Ishikawa (cell line): ENCODE measurements at regions not wholly inside any gene's neighbourhood (a gene's known extent, or its start where the extent isn't known, plus 50 kb on each side); places are given as distances from the start of the nearest gene placed in this dataset.

Experiments
- CEBPB ChIP-seq: IDR thresholded peaks from 2 replicates; pipeline ENCODE4 v1.6.1; 2012
- CREB1 ChIP-seq: IDR thresholded peaks from 2 replicates; pipeline ENCODE4 v1.6.1; 2012; ENCODE audit warnings: low read depth
- EGR1 ChIP-seq: IDR thresholded peaks from 2 replicates; pipeline ENCODE4 v1.6.1; 2012
- EP300 ChIP-seq: IDR thresholded peaks from 2 replicates; pipeline ENCODE4 v1.6.1; 2012; ENCODE audit warnings: borderline replicate concordance
- FOXM1 ChIP-seq: IDR thresholded peaks from 2 replicates; pipeline ENCODE4 v1.6.1; 2012; ENCODE audit warnings: low read depth, borderline replicate concordance
- MAX ChIP-seq: IDR thresholded peaks from 2 replicates; pipeline ENCODE4 v1.6.1; 2012
- NFIC ChIP-seq: IDR thresholded peaks from 2 replicates; pipeline ENCODE4 v1.6.1; 2012
- RAD21 ChIP-seq: IDR thresholded peaks from 2 replicates; pipeline ENCODE4 v1.6.1; 2012; ENCODE audit warnings: low read depth
- REST ChIP-seq: IDR thresholded peaks from 2 replicates; pipeline ENCODE4 v1.6.1; 2012; ENCODE audit warnings: low read depth, mild to moderate bottlenecking
- TAF1 ChIP-seq: IDR thresholded peaks from 2 replicates; pipeline ENCODE4 v1.6.1; 2012; ENCODE audit warnings: low read depth, mild to moderate bottlenecking
- TCF12 ChIP-seq: IDR thresholded peaks from 2 replicates; pipeline ENCODE4 v1.6.1; 2012; ENCODE audit warnings: low read depth
- TEAD4 ChIP-seq: IDR thresholded peaks from 2 replicates; pipeline ENCODE4 v1.6.1; 2012
- USF1 ChIP-seq: IDR thresholded peaks from 2 replicates; pipeline ENCODE4 v1.6.1; 2012
- YY1 ChIP-seq: IDR thresholded peaks from 2 replicates; pipeline ENCODE4 v1.6.1; 2012; ENCODE audit warnings: low read depth
- ZBTB7A ChIP-seq: IDR thresholded peaks from 2 replicates; pipeline ENCODE4 v1.6.1; 2012; ENCODE audit warnings: low read depth

- TF ChIP-seq EP300 = no peak
- TF ChIP-seq EGR1 = no peak
- TF ChIP-seq ZBTB7A = no peak
- no peak for TF ChIP-seq TEAD4
- TF ChIP-seq USF1 = no peak
- TF ChIP-seq YY1 = no peak
- no peak for TF ChIP-seq CEBPB
- no peak for TF ChIP-seq TCF12
- no peak for TF ChIP-seq CREB1
- TF ChIP-seq FOXM1 = no peak
Measured at GRCh38 chr2:100739735-100740432, 80.1 kb upstream of the NPAS2 start.

GRCh38 chr2:100741880-100742276 is 78.1 kb upstream of the NPAS2 start:
- TF ChIP-seq YY1 = no peak
- TF ChIP-seq EGR1 = no peak

GRCh38 chr2:100742277-100743254 is 77.4 kb upstream of the NPAS2 start:
- TF ChIP-seq TCF12 (no peak), NFIC (no peak), USF1 (no peak), ZBTB7A (no peak), EGR1 (no peak), REST (no peak)

GRCh38 chr2:100743741-100744140 is 76.2 kb upstream of the NPAS2 start:
- no peak for TF ChIP-seq NFIC
- TF ChIP-seq EP300 = no peak
- no peak for TF ChIP-seq FOXM1
- TF ChIP-seq TCF12 = no peak
- TF ChIP-seq TEAD4 = no peak
- no peak for TF ChIP-seq USF1
- TF ChIP-seq MAX = no peak
- no peak for TF ChIP-seq CEBPB
- no peak for TF ChIP-seq RAD21
- TF ChIP-seq TAF1 = no peak
- TF ChIP-seq ZBTB7A = no peak
- TF ChIP-seq CREB1 = no peak
- TF ChIP-seq YY1 = no peak
- TF ChIP-seq REST = no peak
- TF ChIP-seq EGR1 = no peak

- TF ChIP-seq CREB1 (no peak), RAD21 (no peak), FOXM1 (no peak), TEAD4 (no peak), EP300 (no peak), MAX (no peak), EGR1 (no peak), TCF12 (no peak), TAF1 (no peak), NFIC (no peak), YY1 (no peak), ZBTB7A (no peak), CEBPB (no peak), USF1 (no peak), REST (no peak)
Measured at GRCh38 chr2:100744184-100744583, 75.8 kb upstream of the NPAS2 start.
